ENCODE measurements at regions not wholly inside any gene's neighbourhood (a gene's known extent, or its start where the extent isn't known, plus 50 kb on each side); places are given as distances from the start of the nearest gene placed in this dataset.

DNA sequence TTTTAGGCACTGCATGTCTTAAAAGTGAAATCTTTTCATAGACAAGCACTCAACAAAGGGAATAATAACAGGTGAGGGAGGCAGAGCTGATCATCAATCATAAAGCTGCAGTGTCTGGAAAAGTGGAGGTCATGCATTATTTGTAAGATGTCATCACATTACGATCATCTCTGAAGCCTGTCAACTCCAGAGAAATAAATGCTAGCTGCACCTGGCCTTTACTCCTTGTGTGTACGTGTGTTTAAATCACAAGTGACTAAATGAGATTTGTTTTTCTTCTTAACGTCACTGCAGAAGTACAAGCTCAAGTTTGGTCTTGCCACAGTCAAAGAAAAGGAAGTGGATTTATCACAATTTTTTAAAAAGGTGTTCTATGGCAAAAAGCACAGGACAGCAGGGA lies 275.5 kb upstream of the SGK1 start:
- no peak overlapping the region for H3K27ac ChIP-seq
- in situ Hi-C loops (cut with MboI) = no loop called here
- no peak overlapping the region for H3K4me2 ChIP-seq (ENCODE audit: unreplicated experiment)
- DNase-seq = no peak
- WGBS, 2 experiments (ENCODE audit: low coverage in 1 of 2, low lambda C conversion rate in 2 of 2, missing lambda C conversion rate in 2 of 2) = 88 to 94% methylated on average over 3 of the region's 3 CpGs
- H3K27me3 ChIP-seq (replicated peaks; ENCODE audit: insufficient read depth) = no peaks in the 10 kb centered on the region
- H4K20me1 ChIP-seq (ENCODE audit: insufficient read depth) = no peaks in the 10 kb centered on the region
- H3K4me1 ChIP-seq (ENCODE audit: insufficient read depth) = peaks cover 22% of the 10 kb centered on the region
- no peaks in the 10 kb centered on the region for H3K9me2 ChIP-seq (ENCODE audit: insufficient read depth)
- TF ChIP-seq EZH2 (IDR thresholded peaks at IDR 0.05; ENCODE audit: insufficient read depth, poor library complexity, severe bottlenecking) (no peak), EZH2phosphoT487 (IDR thresholded peaks at IDR 0.05; ENCODE audit: insufficient read depth, low read depth) (no peak)
- H3K9ac ChIP-seq = no peak overlapping the region
- no peak overlapping the region for H3K4me3 ChIP-seq
- no peak overlapping the region for H2AFZ ChIP-seq
- H3K79me2 ChIP-seq (ENCODE audit: insufficient read depth) = no peaks in the 10 kb centered on the region
- H3K36me3 ChIP-seq (ENCODE audit: low read depth) = no peaks in the 10 kb centered on the region
- peaks cover 22% of the 10 kb centered on the region for H3F3A ChIP-seq (ENCODE audit: insufficient read depth)
- H3K9me3 ChIP-seq (ENCODE audit: low read depth) = no peaks in the 10 kb centered on the region

DNA sequence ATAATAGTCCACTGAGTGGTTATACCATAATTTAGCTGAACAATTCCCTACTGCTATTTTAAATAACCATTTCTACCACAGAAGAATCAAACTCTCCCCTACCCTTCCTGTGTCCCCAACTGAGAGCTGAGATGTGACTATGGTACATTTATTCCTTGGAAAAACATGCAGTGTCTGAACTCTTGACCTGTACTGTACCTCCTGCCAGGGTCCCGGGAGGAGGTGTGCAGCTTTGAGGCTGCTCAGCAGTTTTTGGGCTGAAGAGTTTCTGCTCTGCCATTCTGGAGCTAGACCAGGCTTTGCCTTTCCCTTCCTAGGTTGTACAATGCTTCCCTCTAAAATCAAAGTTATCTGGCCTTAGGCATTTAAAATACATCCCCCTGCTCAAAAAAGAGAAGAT lies 275.1 kb upstream of the SGK1 start:
- Histone ChIP-seq H3K9me2 (ENCODE audit: insufficient read depth) (no peaks in the 10 kb centered on the region), H3K9me3 (ENCODE audit: low read depth) (no peaks in the 10 kb centered on the region), H3K79me2 (ENCODE audit: insufficient read depth) (no peaks in the 10 kb centered on the region), H3K36me3 (ENCODE audit: low read depth) (no peaks in the 10 kb centered on the region), H3K4me1 (ENCODE audit: insufficient read depth) (peaks cover 22% of the 10 kb centered on the region), H3K27me3 (replicated peaks; ENCODE audit: insufficient read depth) (no peaks in the 10 kb centered on the region), H3F3A (ENCODE audit: insufficient read depth) (peaks cover 23% of the 10 kb centered on the region), H3K4me2 (ENCODE audit: unreplicated experiment) (no peak overlapping the region), H2AFZ (no peak overlapping the region), H4K20me1 (ENCODE audit: insufficient read depth) (no peaks in the 10 kb centered on the region), H3K9ac (no peak overlapping the region), H3K4me3 (no peak overlapping the region), H3K27ac (no peak overlapping the region)
- in situ Hi-C loops (cut with MboI) = no loop called here
- no peak for DNase-seq
- TF ChIP-seq EZH2 (IDR thresholded peaks at IDR 0.05; ENCODE audit: insufficient read depth, poor library complexity, severe bottlenecking) = no peak
- no peak for TF ChIP-seq EZH2phosphoT487 (IDR thresholded peaks at IDR 0.05; ENCODE audit: insufficient read depth, low read depth)
- WGBS, 2 experiments (ENCODE audit: low coverage in 1 of 2, low lambda C conversion rate in 2 of 2, missing lambda C conversion rate in 2 of 2) = 73 to 76% methylated on average over 1 of the region's 1 CpG

DNA sequence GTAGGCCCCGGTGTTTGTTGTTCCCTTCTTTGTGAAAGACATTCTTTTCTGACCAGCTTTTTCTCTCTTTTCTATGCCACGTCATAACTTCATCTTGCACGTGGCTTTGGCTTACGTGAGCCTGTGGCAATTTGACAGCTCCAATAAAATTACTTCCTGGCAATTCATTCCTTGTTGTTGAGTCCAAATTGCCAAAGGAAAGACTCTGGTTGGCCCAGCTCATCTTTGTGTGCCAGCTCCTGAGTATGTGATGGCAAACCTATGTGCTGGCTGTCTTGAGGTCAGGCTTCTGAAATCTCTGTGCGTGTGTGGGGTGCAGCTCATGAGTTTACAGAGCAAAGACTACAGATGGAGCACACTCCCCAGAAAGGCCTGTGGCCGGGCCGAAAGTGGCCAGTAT lies 272.5 kb upstream of the SGK1 start:
- H3K4me3 ChIP-seq = no peak overlapping the region
- peaks cover 23% of the 10 kb centered on the region for H3F3A ChIP-seq (ENCODE audit: insufficient read depth)
- no peaks in the 10 kb centered on the region for H3K27me3 ChIP-seq (replicated peaks; ENCODE audit: insufficient read depth)
- peak; percentile 89 for DNase-seq
- peak overlapping the region; percentile 99 for H3K27ac ChIP-seq
- no peaks in the 10 kb centered on the region for H3K36me3 ChIP-seq (ENCODE audit: low read depth)
- H3K9me2 ChIP-seq (ENCODE audit: insufficient read depth) = no peaks in the 10 kb centered on the region
- H3K4me2 ChIP-seq (ENCODE audit: unreplicated experiment) = peak overlapping the region; percentile 25
- H3K9ac ChIP-seq = peak overlapping the region; percentile 82
- peak overlapping the region; percentile 64 for H2AFZ ChIP-seq
- TF ChIP-seq EZH2 (IDR thresholded peaks at IDR 0.05; ENCODE audit: insufficient read depth, poor library complexity, severe bottlenecking) (no peak), EZH2phosphoT487 (IDR thresholded peaks at IDR 0.05; ENCODE audit: insufficient read depth, low read depth) (no peak)
- no peaks in the 10 kb centered on the region for H3K79me2 ChIP-seq (ENCODE audit: insufficient read depth)
- H3K4me1 ChIP-seq (ENCODE audit: insufficient read depth) = peaks cover 22% of the 10 kb centered on the region
- in situ Hi-C loops (cut with MboI) = no loop called here
- H3K9me3 ChIP-seq (ENCODE audit: low read depth) = no peaks in the 10 kb centered on the region
- WGBS, 2 experiments (ENCODE audit: low coverage in 1 of 2, low lambda C conversion rate in 2 of 2, missing lambda C conversion rate in 2 of 2) = 42 to 47% methylated on average over 7 of the region's 7 CpGs
- no peaks in the 10 kb centered on the region for H4K20me1 ChIP-seq (ENCODE audit: insufficient read depth)

DNA sequence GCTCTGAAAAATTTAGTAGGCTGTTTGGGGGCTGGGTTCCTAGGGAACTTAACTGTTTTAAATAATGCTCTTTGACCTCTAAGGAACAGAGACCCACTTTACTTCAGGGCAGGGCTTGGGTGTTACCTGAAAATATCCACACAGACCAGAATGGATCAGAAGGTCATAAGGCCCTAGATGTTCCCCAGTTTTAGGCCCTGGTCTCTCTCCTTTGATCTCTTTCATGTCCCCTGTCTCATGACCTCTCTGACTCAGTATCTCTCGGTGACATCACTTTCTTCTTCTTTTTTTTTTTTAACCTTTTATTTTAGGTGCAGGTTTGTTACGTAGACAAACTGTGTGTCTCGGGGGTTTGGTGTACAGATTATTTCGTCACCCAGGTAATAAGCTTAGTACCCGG lies 272.1 kb upstream of the SGK1 start:
- Histone ChIP-seq H3K79me2 (ENCODE audit: insufficient read depth) (no peaks in the 10 kb centered on the region), H4K20me1 (ENCODE audit: insufficient read depth) (no peaks in the 10 kb centered on the region), H2AFZ (peak overlapping the region; percentile 64), H3K27me3 (replicated peaks; ENCODE audit: insufficient read depth) (no peaks in the 10 kb centered on the region), H3K27ac (peak overlapping the region; percentile 99), H3K4me2 (ENCODE audit: unreplicated experiment) (peak overlapping the region; percentile 25), H3K4me3 (peak overlapping the region; percentile 25; the same call in 1 of the 2 replicates), H3K4me1 (ENCODE audit: insufficient read depth) (peaks cover 22% of the 10 kb centered on the region), H3K9ac (peak overlapping the region; percentile 82), H3K9me3 (ENCODE audit: low read depth) (no peaks in the 10 kb centered on the region), H3K36me3 (ENCODE audit: low read depth) (no peaks in the 10 kb centered on the region), H3K9me2 (ENCODE audit: insufficient read depth) (no peaks in the 10 kb centered on the region), H3F3A (ENCODE audit: insufficient read depth) (peaks cover 23% of the 10 kb centered on the region)
- WGBS, 2 experiments (ENCODE audit: low coverage in 1 of 2, low lambda C conversion rate in 2 of 2, missing lambda C conversion rate in 2 of 2) = 85 to 91% methylated on average over 5 of the region's 5 CpGs
- no peak for DNase-seq
- in situ Hi-C loops (cut with MboI) = no loop called here
- TF ChIP-seq EZH2phosphoT487 (IDR thresholded peaks at IDR 0.05; ENCODE audit: insufficient read depth, low read depth) (no peak), EZH2 (IDR thresholded peaks at IDR 0.05; ENCODE audit: insufficient read depth, poor library complexity, severe bottlenecking) (no peak)

DNA sequence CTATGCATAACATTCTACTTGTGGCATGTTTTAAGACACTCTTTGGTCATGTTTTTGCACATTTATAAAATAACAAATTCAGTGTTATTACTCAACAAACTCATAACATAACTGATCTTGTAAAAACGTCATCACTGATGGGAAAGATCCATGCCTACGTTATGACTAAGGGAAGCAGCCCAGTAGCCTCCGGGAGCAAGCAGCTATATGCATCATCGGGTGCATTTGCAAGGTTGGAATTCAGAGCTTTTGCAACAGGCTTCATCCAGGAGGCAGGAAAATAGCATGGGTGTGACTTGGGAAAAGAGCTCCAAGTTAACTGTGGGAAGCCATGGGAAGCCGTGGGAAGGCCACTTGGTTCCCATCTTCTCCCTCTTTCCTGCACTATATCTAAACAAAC lies 271.6 kb upstream of the SGK1 start:
- Histone ChIP-seq H3K79me2 (ENCODE audit: insufficient read depth) (no peaks in the 10 kb centered on the region), H3K9me2 (ENCODE audit: insufficient read depth) (no peaks in the 10 kb centered on the region), H3K9me3 (ENCODE audit: low read depth) (no peaks in the 10 kb centered on the region), H3K4me3 (peak overlapping the region; percentile 25; the same call in 1 of the 2 replicates), H2AFZ (peak overlapping the region; percentile 64), H3F3A (ENCODE audit: insufficient read depth) (peaks cover 23% of the 10 kb centered on the region), H3K27me3 (replicated peaks; ENCODE audit: insufficient read depth) (no peaks in the 10 kb centered on the region), H3K4me2 (ENCODE audit: unreplicated experiment) (peak overlapping the region; percentile 32), H3K4me1 (ENCODE audit: insufficient read depth) (peaks cover 22% of the 10 kb centered on the region), H3K36me3 (ENCODE audit: low read depth) (no peaks in the 10 kb centered on the region), H3K9ac (peak overlapping the region; percentile 82), H3K27ac (peak overlapping the region; percentile 99), H4K20me1 (ENCODE audit: insufficient read depth) (no peaks in the 10 kb centered on the region)
- peak; percentile 99 for DNase-seq
- TF ChIP-seq EZH2 (IDR thresholded peaks at IDR 0.05; ENCODE audit: insufficient read depth, poor library complexity, severe bottlenecking) (no peak), EZH2phosphoT487 (IDR thresholded peaks at IDR 0.05; ENCODE audit: insufficient read depth, low read depth) (peak; percentile 93)
- in situ Hi-C loops (cut with MboI) = no loop called here
- WGBS, 2 experiments (ENCODE audit: low coverage in 1 of 2, low lambda C conversion rate in 2 of 2, missing lambda C conversion rate in 2 of 2) = 2% methylated on average over 5 of the region's 5 CpGs
